NCI-H2081 (cell line): ENCODE measurements at regions not wholly inside any gene's neighbourhood (a gene's known extent, or its start where the extent isn't known, plus 50 kb on each side); places are given as distances from the start of the nearest gene placed in this dataset.
"Not testable (repeated sequence)": the region's sequence is repeated elsewhere in the genome, so short reads cannot be mapped to it uniquely, and the experiment has no call there.

Experiments
- DNase-seq, 2 experiments: peaks; one replicate each; lab custom pipeline; 2025; lab: John Stamatoyannopoulos, UW

DNA sequence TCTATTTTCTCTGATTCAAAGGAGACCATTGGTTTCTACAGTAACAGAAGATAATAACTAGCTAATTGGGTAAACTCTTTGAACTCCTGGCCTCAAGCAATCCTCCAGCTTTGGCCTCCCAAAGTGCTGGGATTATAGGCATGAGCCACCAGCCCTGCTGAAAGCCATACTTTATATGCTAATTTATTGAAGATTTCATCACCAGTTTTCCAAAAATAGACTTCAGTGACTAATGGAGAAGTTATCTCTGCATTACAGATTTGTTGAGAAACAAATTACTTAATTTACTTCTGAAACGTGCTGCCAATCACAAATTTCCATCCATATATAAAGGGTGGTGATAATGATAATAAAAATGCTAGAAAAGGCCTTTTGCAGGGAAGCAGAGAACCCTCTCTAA is 1758.1 kb upstream of the SEL1L start:
- no peak for DNase-seq

DNA sequence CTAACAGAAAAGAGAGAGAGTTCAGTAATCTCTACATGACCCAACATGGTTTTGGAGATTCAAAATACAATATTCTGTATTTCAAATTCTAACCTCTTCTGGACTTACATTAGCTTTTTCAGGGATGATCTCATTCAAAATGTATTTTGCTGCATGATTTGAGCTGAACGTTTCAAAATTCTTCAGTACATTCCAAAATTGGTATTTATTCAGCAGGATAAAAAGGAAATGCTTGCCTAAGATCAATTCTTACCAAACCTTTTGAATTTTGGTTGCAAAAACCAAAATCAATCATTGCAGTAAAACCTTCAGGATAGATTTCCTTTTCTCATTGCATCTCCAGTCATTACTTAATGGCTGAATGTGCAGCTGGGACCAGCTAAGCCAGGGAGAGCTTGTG is 1761.3 kb upstream of the SEL1L start:
- DNase-seq: no peak

DNA sequence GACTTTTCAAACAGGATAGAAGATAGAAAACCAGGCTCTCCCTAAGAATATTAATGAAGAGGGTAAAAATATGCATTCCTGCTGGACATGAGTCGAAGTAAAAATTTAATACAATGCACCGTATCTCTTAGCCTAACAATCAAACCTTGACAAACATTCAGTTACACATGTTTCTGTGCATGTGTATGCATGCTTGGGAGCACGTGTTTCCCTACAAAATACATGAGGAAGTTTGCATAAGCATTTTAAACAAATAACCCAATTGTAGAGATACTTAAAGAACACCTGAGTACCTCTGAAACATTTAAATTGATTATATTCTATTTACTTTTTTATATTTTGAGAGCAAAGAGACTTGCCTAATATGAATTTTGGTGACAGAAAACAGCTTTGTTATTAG is 1763.7 kb upstream of the SEL1L start:
- DNase-seq: no peak

DNA sequence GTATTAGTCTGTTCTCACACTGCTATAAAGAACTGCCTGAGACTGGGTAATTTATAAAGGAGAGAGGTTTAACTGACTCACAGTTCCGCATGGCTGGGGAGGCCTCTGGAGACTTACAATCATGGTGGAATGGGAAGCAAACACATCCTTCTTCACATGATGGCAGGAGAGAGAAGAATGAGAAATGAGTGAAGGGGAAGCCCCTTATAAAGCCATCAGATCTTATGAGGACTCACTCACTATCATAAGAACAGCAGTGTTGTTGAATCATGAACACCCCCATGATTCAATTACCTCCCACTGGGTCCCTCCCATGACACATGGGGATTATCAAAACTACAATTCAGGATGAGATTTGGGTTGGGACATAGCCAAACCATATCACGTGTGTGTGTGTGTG is 1764.4 kb upstream of the SEL1L start:
- not testable (repeated sequence) for DNase-seq

DNA sequence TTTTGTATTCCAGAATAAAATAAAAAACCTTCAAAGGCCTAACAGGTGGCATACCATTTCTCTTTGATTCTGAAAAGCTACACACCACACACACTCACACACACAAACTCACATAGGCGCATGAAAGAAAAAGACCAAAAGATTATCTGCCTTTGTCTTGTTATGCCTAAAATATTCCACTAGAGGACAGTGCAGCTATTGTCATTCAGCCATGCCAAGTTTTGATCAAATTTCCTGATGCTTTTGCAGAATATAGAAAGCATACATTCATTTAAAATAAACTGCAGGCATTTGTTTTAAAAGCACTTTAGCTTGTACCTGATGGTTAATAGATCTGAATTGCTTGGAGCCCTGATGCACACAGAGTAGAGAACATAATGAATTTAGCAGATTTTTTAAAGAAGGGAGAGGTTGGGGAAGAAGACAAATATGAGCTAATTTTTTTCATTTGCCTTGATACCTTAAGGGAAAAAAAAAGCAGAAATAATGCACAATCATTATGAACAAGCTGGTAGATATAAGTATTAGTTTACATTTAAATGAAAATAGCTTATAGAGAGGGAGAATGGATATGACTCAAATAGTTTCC is 1766.9 kb upstream of the SEL1L start:
- peak; percentile 40 to 60 for DNase-seq

DNA sequence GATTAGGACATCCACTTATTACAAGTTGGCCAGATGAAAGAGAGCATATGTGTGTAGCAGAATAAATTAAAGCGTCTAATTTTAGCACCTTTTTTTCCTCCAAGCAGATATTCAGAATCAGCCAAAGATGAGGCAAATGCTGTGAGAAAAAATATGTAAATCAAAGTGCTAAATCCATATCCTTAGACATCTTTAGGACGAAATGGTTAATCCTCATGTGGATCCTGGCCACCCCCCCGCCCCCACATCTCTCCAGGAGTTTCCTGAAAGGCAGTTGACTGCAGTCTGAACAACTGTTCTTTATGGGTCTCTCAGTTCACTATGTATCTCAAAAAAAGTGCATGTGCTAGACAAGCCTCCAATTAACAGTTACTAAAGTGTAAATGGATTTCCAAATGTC is 1768.1 kb upstream of the SEL1L start:
- DNase-seq: no peak

DNA sequence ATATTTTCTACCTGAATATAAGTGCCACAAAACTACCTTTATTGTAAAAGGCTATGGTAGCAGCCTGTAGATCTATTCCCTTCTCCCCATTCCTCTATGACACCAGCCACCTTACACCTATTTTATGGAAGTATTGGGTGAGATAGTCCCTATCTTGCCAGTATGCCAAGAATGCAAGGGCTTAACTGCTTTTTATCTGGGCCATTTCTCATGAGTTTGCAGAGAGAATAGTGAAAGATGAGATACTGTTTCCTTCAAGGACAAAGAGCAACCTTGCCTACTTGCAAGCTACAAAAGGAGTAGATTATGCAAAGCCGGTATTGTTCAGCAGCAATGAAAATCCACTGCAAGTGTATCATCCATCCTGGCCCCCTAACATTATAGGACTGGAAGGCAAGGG is 1775.6 kb upstream of the SEL1L start:
- DNase-seq: no peak

DNA sequence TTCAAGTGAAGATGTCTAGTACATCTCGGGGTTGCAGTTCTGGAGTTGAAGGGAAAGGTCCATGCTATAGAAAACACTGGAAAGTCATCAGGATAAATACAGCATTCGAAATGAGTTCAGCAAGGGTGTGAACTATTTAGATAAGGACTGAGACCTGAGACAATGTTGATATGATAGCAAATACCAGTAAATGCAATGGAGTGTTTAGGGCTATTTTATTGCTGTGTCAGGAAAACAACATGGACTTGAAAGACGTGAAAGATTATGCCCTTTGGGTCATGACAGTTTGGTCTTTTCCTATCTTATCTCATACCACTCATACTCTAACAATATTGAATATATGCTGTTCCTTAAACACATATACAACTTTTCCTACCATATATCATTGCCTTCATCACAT is 1776.2 kb upstream of the SEL1L start:
- DNase-seq: no peak

DNA sequence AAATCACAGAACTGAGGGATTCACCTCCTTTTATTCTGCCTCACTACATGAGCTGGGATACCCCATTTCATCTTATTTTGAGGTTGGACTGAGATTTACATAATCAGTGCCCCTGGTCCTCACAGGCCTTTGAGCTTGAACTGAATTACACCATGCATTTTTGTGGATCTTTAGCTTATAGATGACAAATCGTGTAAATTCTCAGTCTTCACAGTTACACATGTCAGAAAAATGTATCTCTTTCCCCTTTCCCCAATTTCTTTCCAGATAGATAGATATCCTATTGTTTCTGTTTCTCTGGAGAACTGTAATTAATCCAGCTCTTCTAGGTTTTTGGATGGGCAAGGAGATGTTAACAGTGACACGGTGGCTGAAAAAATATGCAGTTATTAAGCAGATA is 1778.9 kb upstream of the SEL1L start:
- DNase-seq: no peak

DNA sequence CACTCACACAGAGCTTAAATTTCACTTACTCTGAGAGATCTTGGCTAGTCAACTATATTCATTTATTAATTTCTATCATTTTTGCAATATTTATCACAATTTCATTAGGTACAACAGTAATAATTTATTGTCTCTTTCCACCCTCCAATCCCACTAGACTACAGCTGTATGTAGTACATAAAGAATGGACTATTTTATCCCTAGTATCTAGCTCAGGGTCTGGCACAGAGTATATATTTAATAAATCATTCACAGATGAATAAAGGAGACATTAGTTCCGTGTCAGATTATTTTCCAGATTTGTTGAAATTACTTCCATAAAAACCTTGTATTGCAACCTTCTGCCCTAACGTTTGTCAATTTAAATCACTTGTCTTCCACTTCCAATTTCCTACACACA is 1781.1 kb upstream of the SEL1L start:
- no peak for DNase-seq

DNA sequence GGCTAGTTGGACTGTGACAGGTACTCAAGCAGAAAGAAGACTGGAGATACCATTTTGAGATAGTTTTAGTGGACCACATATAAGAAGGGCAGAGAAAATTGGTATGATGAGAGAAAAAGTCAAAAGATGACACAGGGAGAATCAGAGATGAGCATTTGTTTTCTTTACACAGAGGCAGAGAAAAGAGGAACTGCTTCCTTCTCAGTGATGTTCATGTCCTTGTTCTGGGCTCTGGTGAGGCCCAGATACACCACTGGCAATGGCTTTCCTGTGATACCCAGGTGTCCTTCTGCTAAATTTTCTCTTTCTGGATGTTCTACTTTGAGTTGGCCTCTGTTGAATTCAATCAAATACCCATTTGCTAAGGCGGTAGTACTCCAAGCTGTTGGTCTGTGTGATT is 1782.7 kb upstream of the SEL1L start:
- no peak for DNase-seq

DNA sequence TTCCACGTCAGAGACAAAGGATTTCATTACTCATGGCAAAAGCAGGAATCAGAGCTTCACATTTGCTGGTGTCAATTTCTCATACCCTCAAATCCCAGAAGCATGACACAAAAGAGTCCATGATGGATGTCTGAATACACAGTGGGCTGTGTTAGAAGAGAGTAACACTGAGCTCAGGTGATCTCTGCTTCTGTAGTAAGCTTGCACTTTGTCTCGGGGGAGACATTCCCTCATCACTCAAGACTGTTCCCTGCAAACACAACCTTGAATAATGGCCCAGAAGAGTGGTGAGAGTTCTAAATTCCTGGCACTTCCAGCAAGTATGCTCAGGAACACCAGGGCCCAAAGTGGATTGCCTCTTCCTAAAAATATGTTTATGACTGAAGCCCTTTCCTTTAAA is 1787.2 kb upstream of the SEL1L start:
- no peak for DNase-seq

DNA sequence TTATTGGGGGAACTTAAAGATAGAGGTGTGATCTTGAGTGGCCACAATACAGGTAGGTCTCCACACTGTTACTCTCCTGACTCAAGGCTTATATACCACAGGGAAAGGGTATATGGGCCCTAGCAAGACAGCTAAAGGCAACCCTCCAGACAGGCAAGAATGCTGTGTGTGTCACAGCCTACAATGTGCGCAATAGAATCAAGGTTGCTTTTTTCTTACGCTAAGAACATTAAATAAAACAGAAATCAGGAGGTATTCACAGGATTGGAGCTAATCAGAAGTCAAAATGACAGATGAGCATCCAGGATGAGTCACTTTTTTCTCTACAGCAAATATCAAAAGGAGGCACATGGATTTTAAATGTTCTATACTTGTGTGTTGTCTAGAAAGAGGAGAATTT is 1797.9 kb upstream of the SEL1L start:
- DNase-seq: no peak

DNA sequence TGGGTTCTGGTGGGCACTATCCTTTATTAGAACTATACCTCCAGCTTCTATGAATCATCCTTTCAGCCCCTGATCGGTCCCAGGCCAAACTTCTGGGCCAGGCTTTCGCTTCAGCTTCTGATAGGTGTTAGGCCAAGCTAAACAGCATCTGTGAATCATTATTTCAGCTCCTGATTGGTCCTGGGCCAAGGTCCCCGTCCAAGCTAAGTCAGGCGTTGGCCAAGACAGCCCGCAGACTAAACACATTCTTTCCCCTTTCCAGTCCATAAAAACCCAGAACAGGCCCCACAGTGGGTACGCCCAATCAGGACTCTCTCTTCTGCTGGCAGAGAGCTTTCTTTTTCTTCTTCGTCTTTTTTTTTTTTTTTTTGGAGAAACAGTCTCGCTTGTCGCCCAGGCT is 1808.9 kb upstream of the SEL1L start:
- no peak for DNase-seq

DNA sequence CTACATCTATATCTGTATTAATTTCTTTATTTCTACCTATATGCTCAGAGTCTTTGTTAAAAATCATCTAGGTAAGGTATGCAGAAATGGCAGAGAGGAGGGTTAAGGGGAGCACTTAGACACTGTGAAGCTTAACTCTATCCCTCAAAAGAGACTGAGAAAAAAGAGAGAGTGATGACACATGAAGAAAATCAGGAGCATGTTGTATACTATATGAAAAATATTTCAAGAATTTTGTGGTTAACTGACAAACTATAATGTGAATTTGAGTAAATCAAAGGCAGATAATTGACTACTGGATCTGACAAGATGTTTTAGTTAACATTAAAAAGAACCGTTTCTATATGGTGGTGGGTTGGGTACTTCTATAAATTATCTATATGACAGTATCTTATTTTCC is 1814.2 kb upstream of the SEL1L start:
- DNase-seq: no peak

DNA sequence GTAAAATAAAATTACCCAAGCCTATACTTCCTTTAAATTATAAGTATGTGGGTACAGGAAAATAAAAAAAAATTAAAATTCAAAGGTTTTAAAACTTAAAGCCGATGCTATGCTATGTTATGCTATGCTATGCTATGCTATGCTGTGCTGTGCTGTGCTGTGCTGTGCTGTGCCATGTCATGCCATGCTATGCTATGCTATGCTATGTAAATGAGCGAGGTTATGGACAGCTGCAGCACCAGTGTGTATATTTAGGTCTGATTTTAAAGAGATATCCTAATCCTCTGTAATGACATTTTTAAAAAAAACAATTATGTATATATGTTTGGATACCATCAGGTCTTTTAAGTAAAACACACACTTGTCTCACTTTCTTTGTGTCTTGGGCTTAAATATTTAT is 1822.0 kb upstream of the SEL1L start:
- no peak for DNase-seq

DNA sequence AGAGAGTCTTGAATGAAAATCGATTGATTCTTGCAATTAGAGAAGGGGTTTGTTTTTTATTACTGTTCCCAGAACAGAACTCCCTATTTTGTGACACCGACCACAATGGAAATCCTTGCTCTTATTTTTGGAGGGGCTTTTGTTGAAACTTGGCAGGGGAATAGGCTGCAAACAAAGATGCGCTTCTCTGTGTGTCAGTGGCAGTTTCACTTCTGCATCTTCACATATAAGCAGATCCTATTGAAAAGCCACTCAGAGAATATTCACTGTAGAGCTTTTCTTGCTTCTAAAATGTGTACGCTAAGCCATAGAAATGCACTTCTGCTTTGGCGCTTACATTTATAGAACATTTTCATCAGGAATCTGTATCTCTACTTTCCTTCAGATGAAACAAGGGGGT is 1822.4 kb upstream of the SEL1L start:
- no peak for DNase-seq

DNA sequence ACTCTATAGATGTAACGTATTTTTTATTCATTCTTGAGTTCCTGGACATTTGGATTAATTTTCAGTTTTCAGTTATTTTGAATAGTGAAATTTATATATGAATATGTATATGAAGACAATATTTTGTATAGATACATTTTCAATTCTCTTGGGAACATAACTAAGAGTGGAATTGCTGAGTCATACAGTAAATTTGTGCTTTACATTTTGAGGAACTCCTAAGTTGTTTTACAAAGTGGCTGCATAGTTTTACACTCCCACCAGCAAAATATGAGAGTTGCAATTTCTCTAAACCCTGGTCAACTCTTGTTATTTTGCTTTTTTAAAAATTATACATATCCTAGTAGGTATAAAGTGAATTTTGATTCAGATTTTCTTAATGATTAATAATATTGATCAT is 1838.6 kb upstream of the SEL1L start:
- DNase-seq: no peak

DNA sequence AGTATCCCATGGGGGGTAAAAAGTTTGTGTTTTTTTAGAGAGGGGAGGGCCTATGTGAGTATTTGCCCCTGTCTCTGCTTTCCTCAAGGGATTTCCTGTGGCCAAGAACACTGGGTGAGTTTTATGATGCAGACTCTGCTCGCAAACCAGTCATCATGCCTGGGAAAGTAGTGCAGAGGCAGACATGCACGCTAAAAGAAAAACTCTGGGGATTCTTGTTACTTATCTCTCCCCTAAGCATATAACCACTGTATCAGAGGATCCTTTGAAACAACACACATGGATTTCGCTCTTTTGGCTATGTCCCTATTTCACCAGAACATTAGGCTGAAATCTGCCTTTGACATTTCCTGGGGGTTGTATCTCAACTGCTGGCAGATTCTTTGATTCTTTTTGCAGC is 1845.8 kb upstream of the SEL1L start:
- DNase-seq: no peak

DNA sequence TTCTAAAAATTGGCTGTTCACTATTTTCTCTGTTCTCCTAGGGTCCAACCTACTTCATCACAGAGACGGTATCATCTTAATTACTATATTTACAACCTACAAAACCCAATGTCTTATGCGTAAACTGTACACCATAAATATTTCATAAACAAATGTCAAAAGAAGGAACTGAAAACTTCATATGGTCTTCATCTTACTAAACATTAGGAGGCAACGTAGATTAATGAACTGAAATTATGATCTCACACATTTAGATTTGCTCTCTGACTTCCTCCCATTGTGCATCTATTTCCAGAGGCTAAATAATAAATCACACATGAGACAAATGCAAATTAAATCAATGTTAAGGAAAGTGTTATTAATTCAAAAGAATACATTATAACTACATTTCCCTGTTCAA is 1850.6 kb upstream of the SEL1L start:
- DNase-seq: no peak

DNA sequence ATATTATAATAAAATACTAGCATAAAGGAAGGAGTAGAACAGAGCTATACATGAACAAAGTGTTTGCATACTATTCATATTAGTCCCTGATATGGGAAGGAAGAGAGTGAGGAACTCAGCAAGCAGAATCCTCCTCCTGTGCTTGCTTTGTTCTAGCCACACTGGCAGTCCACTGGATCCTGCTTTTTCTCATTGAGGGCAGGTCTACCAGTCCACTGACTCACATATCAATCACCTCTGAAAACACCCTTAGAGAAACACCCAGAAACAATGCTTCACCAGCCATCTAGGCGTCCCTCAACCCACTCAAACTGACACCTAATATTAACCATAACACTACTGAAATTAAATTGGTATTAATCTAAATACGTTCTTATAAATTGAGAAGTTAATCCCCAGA is 1861.7 kb upstream of the SEL1L start:
- no peak for DNase-seq

DNA sequence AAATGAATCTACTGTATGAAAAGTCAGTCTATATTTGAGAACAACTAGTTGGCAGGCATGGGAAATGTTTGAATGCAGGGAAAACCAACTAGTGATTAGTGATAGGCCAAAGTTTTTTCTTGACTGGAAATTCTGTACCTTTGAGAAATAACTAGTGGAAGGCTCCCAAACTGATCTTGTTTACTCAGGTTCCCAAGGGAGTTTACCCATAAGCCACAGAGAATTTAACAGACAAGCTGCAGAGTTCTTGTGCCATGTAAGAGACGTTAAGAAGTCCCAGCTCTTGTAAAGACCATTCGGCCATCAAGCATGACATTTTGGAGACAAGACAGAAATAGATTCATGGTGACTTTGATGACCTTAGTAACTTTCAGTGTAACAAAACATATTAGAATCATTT is 1882.8 kb upstream of the SEL1L start:
- DNase-seq: no peak

DNA sequence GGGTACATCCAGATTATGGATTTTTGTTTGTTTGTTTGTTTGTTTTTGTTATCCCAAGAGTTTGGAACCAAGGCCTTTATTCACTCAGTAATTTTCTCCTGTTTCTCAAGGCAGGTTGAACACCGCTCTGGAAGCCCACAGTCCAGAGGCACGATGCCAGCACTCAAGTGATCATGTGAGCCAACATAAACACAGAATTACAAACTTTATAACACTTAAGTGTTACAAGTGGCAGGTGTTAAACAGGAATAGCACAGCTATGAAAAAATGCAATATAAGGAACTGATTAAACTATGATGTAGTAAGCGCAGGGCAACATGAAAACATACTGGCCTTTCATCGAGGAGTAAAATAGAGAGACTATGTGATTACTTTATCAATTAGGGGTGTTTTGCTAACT is 1885.8 kb upstream of the SEL1L start:
- peak in 1 of 2 experiments; percentile 5 for DNase-seq

DNA sequence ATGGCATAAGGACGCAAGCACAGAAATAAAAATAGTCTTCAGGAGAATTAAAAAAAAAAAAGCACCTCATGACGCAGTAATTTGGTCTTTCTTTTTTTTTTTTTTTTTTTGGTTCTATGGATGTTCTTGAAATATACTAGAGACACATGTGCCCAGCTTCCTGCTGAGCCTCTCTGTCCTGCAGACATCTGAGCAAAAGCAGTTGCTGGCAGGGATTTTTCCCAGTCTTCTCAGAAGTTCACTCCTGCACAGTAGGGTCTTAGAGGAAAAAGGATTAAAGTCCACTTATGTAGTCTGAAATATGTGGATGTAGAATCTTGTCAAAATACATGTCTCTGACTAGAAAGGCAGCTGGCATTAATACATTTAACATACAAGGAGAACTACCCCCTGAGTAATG is 1888.1 kb upstream of the SEL1L start:
- no peak for DNase-seq

DNA sequence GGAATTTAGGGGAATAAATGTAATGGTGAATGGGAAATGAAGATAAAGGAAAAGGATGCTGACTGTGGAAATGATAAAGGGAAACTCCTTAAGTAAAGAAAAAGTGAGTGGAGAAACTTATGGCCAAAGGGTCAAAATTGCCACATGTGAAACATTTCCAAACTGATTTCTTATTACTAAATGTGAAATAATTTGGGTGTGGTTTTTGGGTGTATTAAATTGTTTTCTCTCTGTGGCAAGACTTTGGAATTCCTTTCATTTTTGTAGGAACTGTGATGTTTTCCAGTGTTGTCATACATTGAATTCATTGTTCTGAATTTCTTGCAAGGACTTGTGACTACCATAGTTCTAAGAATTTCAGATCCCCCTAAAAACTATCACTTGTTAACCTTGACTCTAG is 1891.5 kb upstream of the SEL1L start:
- DNase-seq: no peak
